ENCODE measurements at regions not wholly inside any gene's neighbourhood (a gene's known extent, or its start where the extent isn't known, plus 50 kb on each side); places are given as distances from the start of the nearest gene placed in this dataset.

DNA sequence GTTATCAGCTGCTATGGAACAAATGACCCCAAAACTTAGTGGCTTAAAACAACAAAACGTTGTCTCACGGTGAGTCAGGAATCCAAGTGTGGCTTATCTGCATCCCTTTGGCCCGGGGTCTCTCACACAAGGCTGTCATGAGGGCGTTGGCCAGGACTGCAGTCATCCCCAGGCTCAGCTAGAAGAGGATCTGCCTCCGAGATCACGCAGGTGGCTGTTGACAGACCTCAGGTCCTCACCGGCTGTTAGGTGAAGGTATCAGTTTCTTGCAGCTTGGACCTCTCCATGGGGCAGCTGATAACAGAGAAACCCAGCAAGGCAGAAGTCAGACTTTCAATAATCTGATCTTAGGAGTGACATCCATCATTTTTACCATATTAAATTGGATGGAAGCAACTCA, 52.7 kb upstream of the SYT6 start:
- Histone ChIP-seq H3K27me3 (peaks cover 0 to 53% (median 9%) of the 10 kb centered on the region in 3 donors), H3K27ac (no peak overlapping the region), H3K4me3 (no peak overlapping the region), H3K36me3 (no peaks in the 10 kb centered on the region), H3K4me1 (no peaks in the 10 kb centered on the region), H3K9me3 (no peaks in the 10 kb centered on the region)
- TF ChIP-seq, protein P1, sequence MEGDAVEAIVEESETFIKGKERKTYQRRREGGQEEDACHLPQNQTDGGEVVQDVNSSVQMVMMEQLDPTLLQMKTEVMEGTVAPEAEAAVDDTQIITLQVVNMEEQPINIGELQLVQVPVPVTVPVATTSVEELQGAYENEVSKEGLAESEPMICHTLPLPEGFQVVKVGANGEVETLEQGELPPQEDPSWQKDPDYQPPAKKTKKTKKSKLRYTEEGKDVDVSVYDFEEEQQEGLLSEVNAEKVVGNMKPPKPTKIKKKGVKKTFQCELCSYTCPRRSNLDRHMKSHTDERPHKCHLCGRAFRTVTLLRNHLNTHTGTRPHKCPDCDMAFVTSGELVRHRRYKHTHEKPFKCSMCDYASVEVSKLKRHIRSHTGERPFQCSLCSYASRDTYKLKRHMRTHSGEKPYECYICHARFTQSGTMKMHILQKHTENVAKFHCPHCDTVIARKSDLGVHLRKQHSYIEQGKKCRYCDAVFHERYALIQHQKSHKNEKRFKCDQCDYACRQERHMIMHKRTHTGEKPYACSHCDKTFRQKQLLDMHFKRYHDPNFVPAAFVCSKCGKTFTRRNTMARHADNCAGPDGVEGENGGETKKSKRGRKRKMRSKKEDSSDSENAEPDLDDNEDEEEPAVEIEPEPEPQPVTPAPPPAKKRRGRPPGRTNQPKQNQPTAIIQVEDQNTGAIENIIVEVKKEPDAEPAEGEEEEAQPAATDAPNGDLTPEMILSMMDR (IDR thresholded peaks at IDR 0.05) = no peak
- TF ChIP-seq EP300 (IDR thresholded peaks at IDR 0.05) = no peak
- no peak for TF ChIP-seq POLR2A (IDR thresholded peaks at IDR 0.05)
- TF ChIP-seq POLR2AphosphoS5 (IDR thresholded peaks at IDR 0.05) = no peak
- 31 to 50% (median 41%) methylated on average over 7 of the region's 7 CpGs for WGBS, 5 donors
- no peak for DNase-seq
- intact Hi-C loops (cut with DNase I; ENCODE audit: low total_unique reads) = no loop called here

DNA sequence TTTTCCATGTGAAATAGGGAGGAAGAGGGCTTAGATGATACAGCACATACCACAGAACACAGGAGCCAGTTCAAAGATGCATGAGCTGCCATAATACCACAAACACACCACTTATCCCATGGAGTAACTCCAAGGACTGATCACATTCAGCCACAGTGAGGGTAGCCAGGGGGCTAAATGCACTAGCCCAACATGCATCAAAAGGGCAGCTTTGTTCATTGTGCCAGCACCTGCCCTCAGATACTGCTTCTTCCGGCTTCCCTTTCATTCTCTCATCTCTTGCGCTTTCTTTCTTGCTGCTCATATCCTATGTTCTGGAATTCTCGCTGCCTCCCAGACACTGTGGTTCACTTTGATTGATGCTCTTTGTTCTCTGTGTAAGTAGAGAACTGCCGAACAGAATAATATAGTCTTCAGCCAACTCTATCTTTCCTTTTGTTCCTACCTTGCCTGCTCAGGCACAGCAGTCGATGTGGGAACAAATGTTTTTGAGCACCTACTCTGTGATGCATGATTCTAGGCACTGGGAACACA, 50.0 kb upstream of the SYT6 start:
- 55 to 60% (median 57%) methylated on average over 5 of the region's 5 CpGs for WGBS, 5 donors
- H3K27me3 ChIP-seq = peaks cover 0 to 48% (median 9%) of the 10 kb centered on the region in 3 donors

More for the DNA sequence above, 50.0 kb upstream of the SYT6 start:
- no peaks in the 10 kb centered on the region for H3K36me3 ChIP-seq
- H3K27ac ChIP-seq = no peak overlapping the region
- H3K4me1 ChIP-seq = no peaks in the 10 kb centered on the region
- DNase-seq = no peak
- H3K9me3 ChIP-seq = peaks cover 0 to 4% (median 0%) of the 10 kb centered on the region in 4 donors
- H3K4me3 ChIP-seq = no peak overlapping the region
- TF ChIP-seq EP300 (IDR thresholded peaks at IDR 0.05) = no peak
- TF ChIP-seq POLR2A (IDR thresholded peaks at IDR 0.05) = no peak
- TF ChIP-seq, protein P1 (IDR thresholded peaks at IDR 0.05) = no peak
- no peak for TF ChIP-seq POLR2AphosphoS5 (IDR thresholded peaks at IDR 0.05)
- intact Hi-C loops (cut with DNase I; ENCODE audit: low total_unique reads) = no loop called here

Small RNA genes in the stretch of these regions (small RNA-seq; reads per million reads assigned to genes)
- 0 reads per million in 4 donors for gene MRPL57P1

All from stomach (tissue), 8 donors.